ENCODE measurements at regions not wholly inside any gene's neighbourhood (a gene's known extent, or its start where the extent isn't known, plus 50 kb on each side); places are given as distances from the start of the nearest gene placed in this dataset.
"Not testable (repeated sequence)": the region's sequence is repeated elsewhere in the genome, so short reads cannot be mapped to it uniquely, and the experiment has no call there.

DNA sequence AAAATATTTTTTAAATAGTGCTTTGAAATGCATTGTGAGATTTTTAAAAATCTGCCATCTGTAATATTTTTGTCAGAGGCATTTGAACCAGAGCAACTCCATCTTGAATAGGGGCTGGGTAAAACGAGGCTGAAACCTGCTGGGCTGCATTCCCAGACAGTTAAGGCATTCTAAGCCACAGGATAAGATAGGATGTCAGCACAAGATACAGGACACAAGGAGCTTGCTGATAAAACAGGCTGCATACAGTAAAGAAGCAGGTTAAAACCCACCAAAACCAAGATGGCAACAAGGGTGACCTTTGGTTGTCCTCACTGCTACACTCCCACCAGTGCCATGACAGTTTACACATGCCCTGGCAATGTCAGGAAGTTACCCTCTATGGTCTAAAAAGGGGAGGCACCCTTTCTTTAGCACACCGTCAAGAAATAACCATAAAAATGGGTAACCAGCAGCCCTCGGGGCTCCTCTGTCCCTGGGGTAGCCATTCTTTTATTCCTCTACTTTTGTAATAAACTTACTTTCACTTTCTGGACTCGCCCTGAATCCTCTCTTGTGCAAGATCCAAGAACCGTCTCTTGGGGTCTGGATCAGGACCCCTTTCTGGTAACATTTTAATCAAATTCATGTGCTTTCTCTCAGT, 273.7 kb downstream of the SEMA3D start:
- no peaks in the 10 kb centered on the region for H3K9me3 Mint-ChIP-seq (ENCODE audit: unreplicated experiment)
- no peaks in the 10 kb centered on the region for H3K4me1 Mint-ChIP-seq (ENCODE audit: unreplicated experiment)
- no peak for TF ChIP-seq CTCF (IDR thresholded peaks at IDR 0.05; ENCODE audit: unreplicated experiment)
- no peak for DNase-seq (ENCODE audit: low spot score)
- no peak overlapping the region for H3K27ac Mint-ChIP-seq (ENCODE audit: unreplicated experiment)
- H3K4me3 Mint-ChIP-seq (ENCODE audit: unreplicated experiment) = no peak overlapping the region
- H3K36me3 Mint-ChIP-seq (ENCODE audit: low read depth, unreplicated experiment) = no peaks in the 10 kb centered on the region
- peaks cover 2% of the 10 kb centered on the region for H3K27me3 Mint-ChIP-seq (ENCODE audit: unreplicated experiment)

DNA sequence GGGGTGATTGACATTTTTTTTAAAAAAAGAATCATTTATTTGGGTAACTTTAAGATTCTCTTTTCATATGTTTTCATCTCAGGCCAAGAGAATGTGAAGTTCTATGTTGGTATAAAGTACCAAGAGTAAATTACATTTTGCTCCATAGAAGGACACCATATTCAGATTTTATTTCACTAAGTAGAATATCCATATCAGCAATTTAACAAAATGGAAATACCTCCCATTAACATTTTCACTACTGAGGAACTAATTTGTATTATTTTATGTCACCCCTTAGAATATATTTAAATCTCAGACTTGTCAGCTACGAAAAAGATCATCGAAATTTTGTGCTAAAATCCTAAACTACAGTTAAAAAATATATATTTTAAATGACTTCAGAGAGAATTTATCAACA, 274.3 kb downstream of the SEMA3D start:
- no peaks in the 10 kb centered on the region for H3K4me1 Mint-ChIP-seq (ENCODE audit: unreplicated experiment)
- peaks cover 2% of the 10 kb centered on the region for H3K27me3 Mint-ChIP-seq (ENCODE audit: unreplicated experiment)
- no peak for TF ChIP-seq CTCF (IDR thresholded peaks at IDR 0.05; ENCODE audit: unreplicated experiment)
- no peak for DNase-seq (ENCODE audit: low spot score)
- no peak overlapping the region for H3K27ac Mint-ChIP-seq (ENCODE audit: unreplicated experiment)
- H3K4me3 Mint-ChIP-seq (ENCODE audit: unreplicated experiment) = no peak overlapping the region
- H3K9me3 Mint-ChIP-seq (ENCODE audit: unreplicated experiment) = no peaks in the 10 kb centered on the region
- no peaks in the 10 kb centered on the region for H3K36me3 Mint-ChIP-seq (ENCODE audit: low read depth, unreplicated experiment)

DNA sequence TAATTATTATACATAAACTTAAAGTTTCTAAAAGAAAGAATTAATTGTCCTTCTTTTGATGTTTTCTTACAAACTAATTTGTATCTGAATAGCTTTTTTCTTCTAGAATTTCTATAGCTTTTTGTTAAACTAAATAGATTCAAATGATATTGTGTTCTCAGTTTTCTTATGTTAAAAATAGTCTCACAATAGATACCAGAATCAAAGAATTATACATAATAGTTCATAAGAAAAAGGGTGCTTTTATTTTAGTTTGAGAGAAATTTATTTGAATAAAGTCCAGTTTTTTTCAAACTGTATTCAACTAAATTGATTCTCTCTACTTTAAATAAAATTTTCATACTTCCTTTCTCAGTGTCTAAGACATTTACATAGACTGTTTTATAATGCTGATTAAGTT, 274.8 kb downstream of the SEMA3D start:
- H3K27me3 Mint-ChIP-seq (ENCODE audit: unreplicated experiment) = peaks cover 2% of the 10 kb centered on the region
- H3K9me3 Mint-ChIP-seq (ENCODE audit: unreplicated experiment) = no peaks in the 10 kb centered on the region
- no peak for DNase-seq (ENCODE audit: low spot score)
- H3K36me3 Mint-ChIP-seq (ENCODE audit: low read depth, unreplicated experiment) = no peaks in the 10 kb centered on the region
- H3K4me3 Mint-ChIP-seq (ENCODE audit: unreplicated experiment) = no peak overlapping the region
- H3K27ac Mint-ChIP-seq (ENCODE audit: unreplicated experiment) = no peak overlapping the region
- no peaks in the 10 kb centered on the region for H3K4me1 Mint-ChIP-seq (ENCODE audit: unreplicated experiment)
- no peak for TF ChIP-seq CTCF (IDR thresholded peaks at IDR 0.05; ENCODE audit: unreplicated experiment)

GRCh38 chr7:84911077-84911476, 275.8 kb downstream of the SEMA3D start:
- TF ChIP-seq CTCF (IDR thresholded peaks at IDR 0.05; ENCODE audit: unreplicated experiment) = no peak
- no peak overlapping the region for H3K4me3 Mint-ChIP-seq (ENCODE audit: unreplicated experiment)
- no peaks in the 10 kb centered on the region for H3K36me3 Mint-ChIP-seq (ENCODE audit: low read depth, unreplicated experiment)
- no peaks in the 10 kb centered on the region for H3K27me3 Mint-ChIP-seq (ENCODE audit: unreplicated experiment)
- H3K4me1 Mint-ChIP-seq (ENCODE audit: unreplicated experiment) = no peaks in the 10 kb centered on the region
- H3K9me3 Mint-ChIP-seq (ENCODE audit: unreplicated experiment) = no peaks in the 10 kb centered on the region
- H3K27ac Mint-ChIP-seq (ENCODE audit: unreplicated experiment) = no peak overlapping the region
- no peak for DNase-seq (ENCODE audit: low spot score)

- DNase-seq (ENCODE audit: low spot score); H3K27me3 Mint-ChIP-seq (ENCODE audit: unreplicated experiment); H3K4me1 Mint-ChIP-seq (ENCODE audit: unreplicated experiment); H3K9me3 Mint-ChIP-seq (ENCODE audit: unreplicated experiment); H3K27ac Mint-ChIP-seq (ENCODE audit: unreplicated experiment); H3K4me3 Mint-ChIP-seq (ENCODE audit: unreplicated experiment); H3K36me3 Mint-ChIP-seq (ENCODE audit: low read depth, unreplicated experiment): not testable (repeated sequence)
These were observed 276.5 kb downstream of the SEMA3D start for GRCh38 chr7:84910322-84910721.

Data from endothelial cell (in vitro differentiated cells).